DMS79 treated with DMSO at 0.1 percent for 48 hours (cell line): ENCODE measurements at regions not wholly inside any gene's neighbourhood (a gene's known extent, or its start where the extent isn't known, plus 50 kb on each side); places are given as distances from the start of the nearest gene placed in this dataset.

ENCODE experiments used
- DNase-seq: peaks from one replicate; lab custom pipeline; 2025; lab: John Stamatoyannopoulos, UW

DNA sequence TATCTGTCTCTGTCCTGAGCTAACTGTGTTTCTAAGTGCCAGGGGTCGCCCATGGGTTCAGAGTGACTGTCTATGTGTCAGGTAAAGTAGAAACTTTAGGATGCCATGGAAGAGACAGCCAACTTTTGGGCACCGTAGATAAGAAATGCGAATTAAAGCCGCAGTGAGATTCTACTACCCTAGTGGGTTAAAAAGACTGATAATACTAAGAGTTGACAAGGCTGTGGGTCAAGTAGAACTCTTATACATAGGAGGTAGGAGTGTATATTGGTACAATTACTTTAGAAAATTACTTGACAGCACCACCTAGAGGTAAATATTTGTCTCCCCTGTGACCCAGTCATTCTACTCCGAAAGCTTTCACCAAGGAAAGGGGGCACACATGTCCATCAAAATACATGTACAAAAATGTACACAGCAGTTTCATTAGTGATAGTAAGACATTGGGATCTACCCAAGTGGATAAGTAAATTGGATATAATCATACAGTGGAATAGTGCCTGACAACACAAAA lies 371.3 kb downstream of the SLC4A3 start:
- DNase-seq: no peak

DNA sequence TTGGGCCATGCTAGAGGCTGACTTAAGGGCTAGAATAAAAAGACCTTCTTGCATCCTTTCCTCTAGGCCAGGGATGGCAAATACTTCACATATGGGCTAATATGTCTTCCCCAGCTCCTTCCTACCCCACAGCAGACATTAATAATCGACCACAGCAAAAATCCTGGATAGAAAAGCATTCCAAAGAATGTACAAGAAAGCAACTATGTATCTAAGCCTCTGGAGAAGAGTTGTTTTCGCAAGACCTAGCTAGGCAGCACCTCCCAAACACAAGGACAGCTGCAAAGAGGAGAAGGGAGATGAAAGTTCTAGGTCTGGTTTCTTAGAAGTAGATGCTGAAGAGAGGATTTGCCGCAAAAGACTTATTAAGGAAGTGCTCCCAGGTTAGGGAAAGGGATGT lies 372.6 kb downstream of the SLC4A3 start:
- DNase-seq: no peak

DNA sequence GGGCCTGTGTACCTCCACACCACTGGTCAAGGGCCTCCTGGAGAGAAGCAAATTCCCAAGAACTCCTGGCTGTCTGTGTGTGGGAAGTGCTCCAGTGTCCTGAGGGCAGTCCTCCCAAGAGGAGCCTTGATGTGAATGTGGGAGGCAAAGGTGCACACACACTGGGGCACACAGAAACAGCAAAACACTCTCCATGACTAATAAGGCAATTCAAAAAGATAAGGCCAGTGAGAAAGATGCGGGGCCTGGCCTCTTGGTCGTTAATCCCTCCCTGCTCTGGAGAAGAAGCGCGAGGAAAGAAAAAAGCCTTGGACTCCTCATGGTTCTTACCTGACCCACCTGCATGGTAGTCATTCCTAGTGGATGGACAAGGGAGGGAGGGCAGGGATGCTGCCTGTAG lies 373.2 kb downstream of the SLC4A3 start:
- DNase-seq: no peak

DNA sequence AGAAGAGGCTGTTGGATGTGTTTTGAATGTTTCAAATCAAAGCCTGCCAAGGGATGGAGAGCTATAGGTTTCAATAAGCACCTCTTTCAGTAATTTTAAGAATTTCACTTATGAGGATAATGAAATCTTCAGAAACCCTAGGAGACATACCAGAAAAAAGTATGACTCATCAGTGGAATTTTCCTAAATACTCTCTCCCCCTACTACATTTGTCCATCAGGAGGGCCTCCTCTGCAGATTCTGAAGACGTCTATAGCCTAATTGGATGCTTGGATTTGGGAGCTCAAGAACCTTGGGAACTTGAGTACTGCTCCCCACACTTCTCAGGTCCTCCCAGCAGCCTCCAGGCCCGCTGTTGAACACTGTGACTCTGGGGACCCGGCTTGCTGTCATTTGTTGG lies 374.3 kb downstream of the SLC4A3 start:
- no peak for DNase-seq

DNA sequence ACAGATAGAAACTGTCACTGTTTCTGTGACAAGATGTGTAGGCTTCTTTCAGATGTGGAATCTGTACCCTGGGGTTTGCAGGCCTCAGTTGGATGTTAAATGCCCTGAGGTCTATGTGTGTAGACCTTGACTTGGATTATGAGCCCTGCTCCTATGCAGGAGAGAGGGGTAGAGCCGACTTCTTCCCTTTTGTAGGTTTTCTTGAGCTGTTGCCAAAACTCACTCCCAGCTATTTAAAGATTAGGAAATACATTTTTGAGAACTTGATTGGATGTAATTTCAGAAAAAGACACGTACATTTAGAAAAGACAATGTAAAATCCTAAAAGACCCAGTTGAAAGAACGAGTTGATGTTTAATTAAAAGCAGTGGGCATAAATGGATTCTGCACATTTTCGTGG lies 374.8 kb downstream of the SLC4A3 start:
- DNase-seq: no peak

DNA sequence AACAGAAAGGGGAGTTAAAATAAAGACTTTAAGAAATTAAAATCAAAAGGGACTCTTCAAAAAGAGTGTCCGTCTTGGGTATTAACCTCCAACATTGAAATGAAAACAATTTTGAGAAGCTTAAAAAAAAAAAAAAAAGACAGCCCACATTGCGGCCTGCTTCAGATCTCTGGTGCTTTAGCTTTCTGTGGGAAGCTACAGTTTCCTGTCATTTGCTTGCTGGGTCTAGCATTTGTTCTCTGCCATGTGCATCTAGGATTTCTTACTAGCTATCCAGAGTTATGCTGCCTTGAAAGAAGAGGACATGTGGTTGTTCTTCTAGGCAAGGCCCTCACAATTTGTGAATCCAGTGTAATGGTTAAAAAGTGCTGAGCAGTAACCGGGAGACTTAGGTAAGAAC lies 375.3 kb downstream of the SLC4A3 start:
- no peak for DNase-seq

DNA sequence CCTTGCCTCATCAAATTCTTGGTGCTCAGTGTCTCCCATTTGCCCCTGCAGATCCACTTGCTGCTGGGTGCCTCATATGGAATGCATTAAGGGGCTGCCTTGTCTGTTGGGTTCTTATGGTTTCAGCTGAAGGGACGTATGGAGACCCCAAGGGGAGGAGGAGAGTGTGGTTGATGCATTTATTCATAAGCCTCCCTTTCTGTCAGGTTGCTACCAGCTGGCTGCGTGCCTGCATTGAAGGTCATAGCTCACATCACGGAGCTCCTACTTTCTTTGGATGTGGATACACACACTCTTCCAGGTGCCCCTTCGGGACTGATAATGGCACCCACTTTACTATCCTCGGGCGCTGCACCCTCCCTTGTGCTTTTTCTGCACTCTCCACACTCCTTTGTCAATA lies 377.9 kb downstream of the SLC4A3 start:
- DNase-seq: no peak

DNA sequence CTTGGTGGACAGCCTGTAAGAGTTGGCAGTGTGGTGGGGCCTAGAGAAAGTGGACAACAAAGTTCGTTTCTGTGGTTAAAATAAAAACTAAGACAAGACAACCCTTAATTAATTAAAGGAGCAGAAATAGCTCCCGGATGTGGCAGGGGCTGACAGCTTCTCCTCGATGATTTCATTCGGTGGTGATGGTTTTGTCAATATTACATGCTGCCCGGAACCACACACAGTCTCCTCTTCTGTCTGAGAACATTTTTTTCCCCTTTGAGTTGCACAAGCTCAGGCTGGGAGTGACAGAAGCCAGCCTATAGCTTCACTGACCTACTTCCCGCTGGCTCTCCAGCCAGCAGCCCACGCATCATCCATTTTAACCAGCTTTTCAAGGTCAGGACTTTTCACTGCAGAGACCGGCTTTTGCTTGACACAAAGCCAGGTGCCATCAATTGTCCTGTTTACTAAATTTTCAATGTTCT lies 378.8 kb downstream of the SLC4A3 start:
- DNase-seq: no peak

DNA sequence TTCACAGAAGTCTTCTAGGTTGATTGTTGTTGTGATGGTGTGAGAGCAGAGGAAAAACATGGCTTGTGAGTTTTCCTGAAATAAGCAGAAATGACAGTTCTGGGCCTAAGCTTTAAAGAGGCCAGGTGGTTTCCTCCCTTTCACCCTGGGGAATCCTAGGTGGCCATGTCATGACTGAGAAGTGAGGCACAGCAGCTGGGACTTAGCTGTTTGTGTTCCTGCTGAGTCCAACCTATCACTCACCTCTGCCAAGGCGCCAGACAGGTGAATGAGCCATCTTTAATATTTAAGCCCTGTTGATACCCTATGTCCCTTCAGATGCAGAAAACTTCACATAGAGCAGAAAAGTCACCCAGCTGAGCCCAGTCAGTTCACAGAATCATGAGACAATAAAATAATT lies 384.4 kb downstream of the SLC4A3 start:
- DNase-seq: no peak

DNA sequence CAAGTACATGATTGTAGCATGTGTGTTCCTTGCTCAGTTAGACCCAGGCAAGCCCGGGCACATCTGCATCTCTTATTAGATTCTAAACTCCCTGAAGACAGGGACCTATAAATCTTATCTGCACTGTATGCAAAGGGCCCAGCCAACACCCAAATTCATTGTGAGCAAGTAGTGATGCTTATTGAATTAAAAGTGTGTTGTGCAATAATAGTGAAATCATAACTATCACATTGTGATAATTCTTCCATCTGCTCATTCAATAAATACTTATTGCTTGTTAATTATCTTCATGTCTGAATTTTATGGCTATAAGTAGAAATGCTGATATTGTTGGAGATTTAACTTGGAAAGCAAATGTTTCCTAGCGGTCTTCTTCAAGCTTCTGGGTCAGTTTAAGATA lies 387.5 kb downstream of the SLC4A3 start:
- no peak for DNase-seq

DNA sequence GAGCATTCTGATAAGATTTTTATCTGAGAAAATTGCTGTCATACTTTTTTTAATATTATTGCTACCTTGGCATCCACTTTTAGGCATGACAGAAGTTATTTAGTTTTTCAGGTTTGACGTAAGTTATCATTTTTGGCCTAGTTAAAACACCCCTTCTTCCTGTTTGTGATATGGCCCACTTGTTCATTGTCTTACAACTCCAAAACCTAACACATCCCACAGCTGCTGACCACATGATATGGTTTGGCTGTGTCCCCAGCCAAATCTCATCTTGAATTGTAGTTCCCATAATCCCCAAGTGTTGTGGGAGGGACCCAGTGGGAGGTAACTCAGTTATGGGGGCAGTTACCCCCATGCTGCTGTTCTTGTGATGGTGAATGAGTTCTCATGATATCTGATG lies 388.1 kb downstream of the SLC4A3 start:
- DNase-seq: no peak

DNA sequence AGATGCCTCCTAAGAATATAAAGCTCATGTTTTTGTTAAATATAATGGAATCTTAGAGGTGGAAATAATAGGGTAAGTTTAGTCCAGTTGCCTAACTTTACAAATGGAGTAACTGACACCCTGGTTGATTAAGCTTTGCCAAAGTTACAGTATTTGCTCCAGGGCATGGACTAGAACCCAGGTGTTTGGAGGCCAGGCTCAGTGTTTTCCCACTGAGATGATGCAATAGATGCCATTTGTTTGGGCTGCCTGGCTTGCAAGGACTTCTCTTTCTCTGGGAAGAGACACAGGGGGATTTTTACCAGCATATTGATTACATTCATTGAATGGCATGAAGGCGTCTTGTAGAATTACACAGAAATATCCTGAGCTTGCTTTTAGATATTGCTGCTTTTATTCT lies 397.8 kb downstream of the SLC4A3 start:
- DNase-seq: no peak

DNA sequence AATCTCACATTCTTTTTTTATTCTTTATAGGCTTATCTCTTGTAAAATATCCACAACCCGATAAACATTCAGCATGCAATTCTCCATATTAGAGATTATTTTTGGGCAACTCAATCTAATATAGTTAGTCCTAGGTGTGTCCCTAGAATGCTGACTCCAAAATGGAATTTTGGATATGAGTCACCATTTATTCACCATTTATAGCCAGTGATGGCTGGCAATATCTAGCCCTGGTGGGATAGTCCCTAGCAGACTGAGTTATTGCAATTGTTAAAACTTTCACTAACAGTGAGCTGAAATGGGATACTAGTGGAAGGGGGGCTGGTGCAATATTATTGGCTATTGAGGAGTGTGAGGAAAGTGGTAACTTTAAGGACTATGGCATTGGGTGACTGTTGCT lies 401.6 kb downstream of the SLC4A3 start:
- DNase-seq: no peak

DNA sequence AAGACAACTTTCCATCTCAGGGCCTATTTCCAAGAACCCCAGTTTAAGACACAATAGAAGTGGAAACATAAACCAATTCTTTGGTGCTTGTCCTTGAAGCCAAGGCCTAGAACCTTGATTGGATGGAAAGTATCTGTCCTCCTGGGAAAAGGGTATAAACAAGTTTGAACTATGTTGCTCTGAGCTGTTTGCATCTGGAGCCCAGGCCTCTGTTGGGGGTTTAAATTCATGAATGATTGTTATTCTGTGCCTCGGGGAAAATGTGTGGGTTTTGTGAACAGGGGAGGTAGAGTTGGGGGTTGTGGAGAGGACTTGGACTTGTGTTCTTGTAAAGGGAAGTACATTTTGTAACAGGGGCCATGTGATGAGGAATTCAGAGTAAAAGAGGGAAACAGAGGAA lies 406.1 kb downstream of the SLC4A3 start:
- DNase-seq: no peak

DNA sequence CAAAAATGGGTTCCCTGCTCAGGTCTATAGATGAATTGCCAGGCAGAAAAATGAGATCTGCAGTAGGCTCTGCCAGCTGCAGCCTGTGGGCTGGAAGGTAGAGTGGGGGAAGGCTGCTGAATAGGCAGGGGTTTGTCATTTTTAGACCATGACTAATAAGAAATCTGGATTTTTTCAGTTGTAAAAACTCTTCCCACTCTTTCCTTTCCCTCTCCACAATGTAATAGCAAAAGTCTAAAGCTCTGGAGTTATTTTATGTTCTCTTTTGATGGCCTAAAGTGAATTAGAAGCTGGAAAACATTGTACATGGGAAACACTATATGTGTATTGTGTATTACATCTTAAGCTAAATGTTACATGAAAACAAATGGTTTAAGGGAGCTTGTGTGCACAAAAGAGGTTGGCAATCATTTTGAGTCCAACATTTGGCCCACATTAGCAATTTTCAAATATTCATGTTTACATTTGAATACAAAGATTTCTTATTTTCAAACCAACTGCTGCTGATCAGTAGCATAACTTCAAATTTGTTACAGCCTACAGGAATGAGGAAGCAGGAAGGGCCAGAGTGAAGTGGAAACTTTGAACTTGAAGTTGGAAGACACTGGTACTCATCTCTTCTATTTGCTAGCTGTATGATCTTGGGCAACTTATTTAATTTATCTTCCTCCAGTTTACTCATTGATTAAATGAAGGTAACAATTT lies 407.1 kb downstream of the SLC4A3 start:
- DNase-seq: no peak

DNA sequence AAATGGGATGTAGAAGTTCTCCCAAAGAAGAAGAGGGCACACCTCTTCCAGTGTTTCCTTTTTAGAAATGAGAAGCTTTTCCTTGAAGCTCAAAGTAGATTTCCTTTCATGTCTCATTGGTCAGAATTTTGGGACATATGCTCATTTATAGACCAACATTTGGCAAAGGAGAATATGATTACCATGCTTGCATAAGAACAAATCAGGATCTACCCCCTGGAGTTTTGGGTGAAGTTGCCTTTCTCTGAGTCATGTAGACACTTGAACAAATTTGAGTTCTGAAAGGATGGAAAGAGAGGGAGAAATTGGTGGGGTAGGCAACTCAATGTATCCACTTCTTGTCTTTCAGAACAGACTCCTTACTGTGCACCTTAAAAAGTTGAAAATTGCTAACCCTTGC lies 409.0 kb downstream of the SLC4A3 start:
- no peak for DNase-seq

DNA sequence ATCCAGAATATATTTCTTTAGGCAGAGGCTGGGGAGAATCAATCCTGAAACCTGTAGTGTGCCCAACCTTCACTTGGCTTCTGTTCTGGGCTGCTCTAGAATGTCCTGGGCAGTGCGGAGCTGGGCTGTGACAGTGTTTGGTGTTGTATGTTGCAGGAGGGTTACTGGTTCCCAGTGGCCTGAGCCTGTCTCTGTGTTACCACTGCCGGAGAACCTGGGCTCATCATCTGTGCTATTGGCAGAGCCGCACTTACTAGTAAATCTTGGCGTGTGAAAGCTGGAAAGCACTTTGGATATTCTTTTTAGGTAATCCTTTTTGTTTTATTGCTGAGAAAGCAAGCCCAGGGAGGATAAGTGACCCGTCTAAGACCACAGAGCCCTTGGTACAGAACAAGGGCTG lies 412.9 kb downstream of the SLC4A3 start:
- no peak for DNase-seq

DNA sequence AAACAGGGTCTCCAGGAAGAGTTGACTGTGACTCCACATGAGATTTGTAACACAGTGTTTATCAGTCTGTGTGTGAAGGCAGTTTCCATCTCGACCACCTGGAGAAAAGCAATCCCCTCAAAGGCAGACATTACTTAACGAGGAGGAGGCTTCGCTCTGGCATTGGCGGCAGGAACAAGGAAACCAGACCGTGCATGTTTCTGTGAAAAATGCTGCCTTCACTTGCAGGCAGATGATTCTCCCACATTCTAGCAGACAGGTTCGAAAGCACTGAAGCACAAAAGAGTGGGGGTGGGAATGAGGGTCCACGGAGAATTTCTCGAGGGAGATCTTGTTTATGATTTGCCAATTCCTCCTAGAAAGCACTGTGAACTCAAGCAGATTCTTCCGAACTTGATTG lies 414.0 kb downstream of the SLC4A3 start:
- no peak for DNase-seq

DNA sequence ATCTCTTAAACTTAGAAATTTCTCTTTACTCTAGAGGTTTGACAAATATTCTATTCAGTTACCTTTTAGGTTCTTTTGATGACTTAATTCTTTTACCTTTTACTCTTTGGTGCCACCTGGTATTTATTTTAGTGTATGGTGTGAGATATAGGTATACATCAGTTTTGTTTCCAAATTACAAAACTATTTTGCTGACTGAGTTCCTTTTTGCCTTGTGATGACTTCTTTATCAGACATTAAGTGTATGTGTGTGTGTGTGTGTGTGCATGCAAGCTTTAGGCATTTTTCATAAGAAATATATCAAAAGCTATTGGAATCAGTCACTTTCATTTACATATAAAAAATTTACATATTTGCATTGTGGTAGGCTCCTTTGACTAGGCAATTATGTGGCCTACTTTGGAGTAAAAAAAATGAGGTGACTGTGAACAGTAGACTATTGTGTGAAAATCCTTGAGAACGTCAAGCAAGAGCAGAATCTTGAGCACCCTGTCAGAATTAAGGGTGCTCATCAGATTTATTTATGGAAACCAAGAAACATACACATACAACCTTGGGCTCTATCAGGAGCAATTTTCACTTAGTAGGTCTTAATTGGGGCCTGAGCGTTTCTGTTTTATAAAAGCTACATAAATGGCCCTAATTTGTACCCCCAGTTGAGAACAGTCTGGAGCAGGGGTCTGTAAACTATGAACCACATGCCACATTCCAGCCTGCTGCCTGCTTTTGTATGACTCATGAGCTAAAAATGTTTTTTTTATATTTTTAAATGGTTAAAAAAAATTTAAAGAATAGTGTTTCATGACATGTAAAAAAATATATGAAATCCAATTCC lies 415.9 kb downstream of the SLC4A3 start:
- DNase-seq: peak; percentile 10

DNA sequence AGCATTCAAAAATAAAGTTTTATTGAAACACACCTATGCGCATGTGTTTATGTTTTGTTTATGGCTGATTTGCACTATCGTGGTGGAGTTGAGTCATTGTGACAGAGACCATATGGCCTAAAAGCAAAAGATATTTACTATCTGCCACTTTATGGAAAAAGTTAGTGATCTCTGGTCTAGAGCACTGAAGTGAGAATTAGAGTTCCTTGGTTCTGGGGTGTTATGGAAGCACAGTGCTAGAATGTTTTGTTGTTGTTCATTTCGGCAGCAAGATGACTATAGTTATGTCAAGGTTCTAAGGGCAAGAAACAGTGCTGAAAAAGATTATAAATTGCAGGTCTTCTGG lies 416.5 kb downstream of the SLC4A3 start:
- no peak for DNase-seq

DNA sequence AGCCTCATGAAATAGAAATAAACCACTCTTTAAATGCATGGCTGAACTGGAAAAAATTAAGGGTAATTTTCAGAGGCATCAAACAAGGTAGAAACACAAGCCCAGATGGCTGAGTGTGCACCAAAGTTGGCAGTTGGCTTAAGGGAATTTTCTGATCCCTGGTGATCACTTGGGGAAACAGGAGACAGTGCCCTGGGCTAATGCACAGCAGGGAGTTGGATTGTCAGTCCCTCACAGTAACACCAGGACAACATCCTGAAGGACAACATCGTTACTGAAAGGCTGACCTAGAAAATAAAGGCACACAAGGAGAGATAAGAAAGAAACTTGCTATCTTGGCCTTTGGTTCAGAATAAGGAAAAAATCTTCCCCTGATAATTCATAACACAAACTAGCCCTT lies 417.0 kb downstream of the SLC4A3 start:
- no peak for DNase-seq

DNA sequence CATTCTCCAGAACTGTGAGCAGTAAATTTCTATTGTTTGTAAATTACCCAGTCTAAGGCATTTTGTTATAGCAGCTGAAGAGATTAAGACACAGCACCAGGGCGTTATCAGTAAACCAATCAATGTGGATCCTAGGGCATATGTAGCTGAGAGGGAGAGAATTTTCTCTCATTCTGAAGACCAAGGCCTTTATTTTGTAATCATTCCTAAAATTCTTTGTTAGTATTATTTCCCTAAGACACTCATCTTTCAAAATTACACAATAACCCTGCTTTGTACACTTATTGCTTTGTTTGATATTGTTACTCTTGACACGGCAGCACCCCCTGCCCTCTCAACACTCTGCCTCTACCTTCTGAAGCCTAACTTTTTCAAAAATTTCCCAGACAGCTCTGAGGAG lies 419.1 kb downstream of the SLC4A3 start:
- no peak for DNase-seq

DNA sequence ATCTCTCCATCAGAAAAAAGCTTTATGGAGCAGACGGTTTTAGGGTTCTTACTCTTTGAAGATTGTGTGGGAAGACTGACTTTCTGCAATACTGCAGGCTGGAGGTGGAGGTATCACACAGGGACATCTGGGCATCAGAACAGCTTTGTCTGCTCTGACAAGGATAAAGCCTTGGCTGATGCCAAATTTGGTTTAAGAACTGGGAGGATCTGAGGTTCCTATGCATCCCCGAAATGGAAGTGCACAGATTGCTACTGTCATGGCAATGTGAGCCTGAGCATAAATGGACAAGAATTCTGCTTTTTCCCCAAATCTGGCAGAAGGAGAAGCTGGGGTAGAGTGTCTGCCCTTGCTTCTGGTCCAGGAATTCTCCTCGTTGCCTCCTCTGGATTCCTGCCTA lies 424.3 kb downstream of the SLC4A3 start:
- no peak for DNase-seq

DNA sequence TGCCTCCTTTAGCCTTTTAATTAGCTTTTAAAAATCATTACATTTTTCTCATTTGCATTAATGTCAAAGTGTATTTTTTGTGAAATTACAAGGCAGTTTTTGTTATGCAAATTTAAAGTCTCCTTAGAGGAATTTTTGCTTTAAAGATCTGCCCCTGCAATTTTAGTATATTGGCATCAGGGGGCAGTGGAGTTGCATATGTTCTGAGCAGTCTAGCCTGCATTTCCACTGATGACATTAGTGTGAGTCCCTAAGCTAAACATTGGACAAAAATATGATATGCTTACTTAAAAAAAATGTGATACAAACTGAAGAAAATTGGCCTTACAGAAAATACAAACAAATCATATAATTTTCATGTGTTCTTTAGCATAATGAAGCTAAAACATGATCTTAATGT lies 426.5 kb downstream of the SLC4A3 start:
- DNase-seq: no peak
